Esophagus squamous epithelium (tissue), 4 donors: ENCODE measurements at regions not wholly inside any gene's neighbourhood (a gene's known extent, or its start where the extent isn't known, plus 50 kb on each side); places are given as distances from the start of the nearest gene placed in this dataset.

ENCODE experiments used
- CTCF ChIP-seq, 6 experiments: fragments of 450-650 bp in 4 of 6; fragments of 200-600 bp in 2 of 6; sonication (generic) in 2 of 6; IDR thresholded peaks; one replicate each; pipeline ENCODE4 v1.5.1; 2016 to 2019; ENCODE audit warnings: antibody characterized with exemption in 6 of 6, mild to moderate bottlenecking in 4 of 6, moderate library complexity in 4 of 6
- POLR2A ChIP-seq, 4 donors: fragments of 450-650 bp; IDR thresholded peaks; one replicate each; pipeline ENCODE4 v1.6.1; 2017; ENCODE audit warnings: antibody characterized with exemption in 4 of 4, mild to moderate bottlenecking in 4 of 4, moderate library complexity in 3 of 4

DNA sequence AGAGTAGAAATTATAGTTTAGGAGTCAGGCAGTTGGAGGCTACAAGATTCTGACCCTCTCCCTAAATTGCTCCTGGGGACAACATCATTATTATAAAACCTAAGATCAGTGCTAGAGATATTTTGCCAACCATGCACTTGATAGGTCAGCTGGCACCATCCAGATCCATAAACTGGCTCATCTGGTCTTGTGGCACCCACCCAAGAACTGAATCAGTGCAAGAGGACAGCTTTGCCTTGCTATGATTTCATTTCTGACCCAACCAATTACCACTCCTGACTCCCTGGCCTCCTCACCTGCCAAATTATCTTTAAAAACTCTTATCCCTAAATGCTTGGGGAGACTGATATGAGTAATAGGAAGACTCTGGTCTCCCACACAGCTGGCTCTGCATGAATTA lies 461.1 kb upstream of the TGFBR2 start:
- TF ChIP-seq CTCF (IDR thresholded peaks at IDR 0.05) = no peak
- no peak for TF ChIP-seq POLR2A (IDR thresholded peaks at IDR 0.05)
